ENCODE measurements at regions not wholly inside any gene's neighbourhood (a gene's known extent, or its start where the extent isn't known, plus 50 kb on each side); places are given as distances from the start of the nearest gene placed in this dataset.

GRCh38 chr4:79134767-79135166 is 191.1 kb downstream of the NAA11 start:
- no peak for TF ChIP-seq RAD21 (IDR thresholded peaks at IDR 0.05; ENCODE audit: low read depth)
- no peak for TF ChIP-seq YY1 (IDR thresholded peaks at IDR 0.05; ENCODE audit: low read depth)
- TF ChIP-seq EP300 (IDR thresholded peaks at IDR 0.05; ENCODE audit: borderline replicate concordance) = no peak

Measured in Ishikawa (cell line).